DLD1 (cell line): ENCODE measurements at regions not wholly inside any gene's neighbourhood (a gene's known extent, or its start where the extent isn't known, plus 50 kb on each side); places are given as distances from the start of the nearest gene placed in this dataset.

Experiments used
- in situ Hi-C: cut with HindIII; loops from 2 replicates; pipeline ENCODE4 v1.10.0; 2017; ENCODE audit warnings: low sequenced_read_pairs

GRCh38 chr17:65446838-65447526, 114.5 kb downstream of the AXIN2 start:
- in situ Hi-C loops, result no loop called here

- in situ Hi-C loops, result no loop called here
Observed at GRCh38 chr17:65446043-65446442, 115.4 kb downstream of the AXIN2 start.

- in situ Hi-C loops, result no loop called here
Observed at GRCh38 chr17:65444049-65444448, 117.4 kb downstream of the AXIN2 start.

GRCh38 chr17:65442691-65443090, 118.8 kb downstream of the AXIN2 start:
- in situ Hi-C loops, result no loop called here

DNA sequence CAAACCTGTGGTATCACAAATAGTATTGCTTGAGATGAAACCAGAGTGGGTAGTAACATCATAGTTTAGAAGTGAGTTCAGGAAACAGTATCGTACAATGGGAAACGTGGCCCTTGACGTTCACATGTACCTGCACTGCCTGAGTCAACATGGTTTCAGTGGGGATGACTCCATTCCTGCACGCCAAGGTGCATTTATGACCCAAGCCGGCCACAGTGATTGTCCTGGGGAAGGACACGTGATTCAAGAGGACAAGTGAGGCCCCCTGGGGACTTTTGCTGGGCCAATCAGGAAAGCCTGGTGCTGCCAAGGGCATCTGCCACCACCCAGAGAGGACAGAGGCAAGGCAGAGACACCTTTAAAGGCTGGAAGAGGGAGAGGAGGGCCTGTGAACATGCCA, 119.2 kb downstream of the AXIN2 start:
- in situ Hi-C loops, result no loop called here

- in situ Hi-C loops, result no loop called here
Observed at GRCh38 chr17:65441053-65441605, 120.3 kb downstream of the AXIN2 start.

GRCh38 chr17:65438708-65439294, 122.6 kb downstream of the AXIN2 start:
- in situ Hi-C loops, result no loop called here

GRCh38 chr17:65438173-65438572, 123.3 kb downstream of the AXIN2 start:
- in situ Hi-C loops, result no loop called here

DNA sequence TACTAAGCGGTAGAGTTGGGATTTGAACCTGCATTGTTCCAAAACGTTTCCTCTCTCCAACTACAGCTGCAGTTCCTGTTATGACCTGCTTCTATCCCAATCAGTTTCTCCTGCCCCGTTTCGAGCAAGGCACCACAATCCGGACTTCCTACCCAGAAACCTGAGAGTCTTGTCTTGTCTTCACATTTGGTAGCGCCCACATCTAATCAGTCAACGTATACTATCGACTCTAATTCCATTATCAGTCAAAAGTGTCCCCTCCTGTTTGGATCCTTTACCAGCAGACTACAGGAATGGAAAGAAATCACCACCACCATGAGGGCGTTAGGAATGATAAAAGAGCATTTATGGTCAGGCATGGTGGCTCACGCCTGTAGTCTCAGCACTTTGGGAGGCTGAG, 124.6 kb downstream of the AXIN2 start:
- in situ Hi-C loops, result no loop called here

GRCh38 chr17:65434878-65435277, 126.6 kb downstream of the AXIN2 start:
- in situ Hi-C loops, result no loop called here

- in situ Hi-C loops, result no loop called here
Observed at GRCh38 chr17:65434251-65434650, 127.2 kb downstream of the AXIN2 start.

GRCh38 chr17:65433592-65433991, 127.9 kb downstream of the AXIN2 start:
- in situ Hi-C loops, result no loop called here

GRCh38 chr17:65433157-65433556, 128.3 kb downstream of the AXIN2 start:
- in situ Hi-C loops, result no loop called here

- in situ Hi-C loops, result no loop called here
Observed at GRCh38 chr17:65431116-65431515, 130.3 kb downstream of the AXIN2 start.

DNA sequence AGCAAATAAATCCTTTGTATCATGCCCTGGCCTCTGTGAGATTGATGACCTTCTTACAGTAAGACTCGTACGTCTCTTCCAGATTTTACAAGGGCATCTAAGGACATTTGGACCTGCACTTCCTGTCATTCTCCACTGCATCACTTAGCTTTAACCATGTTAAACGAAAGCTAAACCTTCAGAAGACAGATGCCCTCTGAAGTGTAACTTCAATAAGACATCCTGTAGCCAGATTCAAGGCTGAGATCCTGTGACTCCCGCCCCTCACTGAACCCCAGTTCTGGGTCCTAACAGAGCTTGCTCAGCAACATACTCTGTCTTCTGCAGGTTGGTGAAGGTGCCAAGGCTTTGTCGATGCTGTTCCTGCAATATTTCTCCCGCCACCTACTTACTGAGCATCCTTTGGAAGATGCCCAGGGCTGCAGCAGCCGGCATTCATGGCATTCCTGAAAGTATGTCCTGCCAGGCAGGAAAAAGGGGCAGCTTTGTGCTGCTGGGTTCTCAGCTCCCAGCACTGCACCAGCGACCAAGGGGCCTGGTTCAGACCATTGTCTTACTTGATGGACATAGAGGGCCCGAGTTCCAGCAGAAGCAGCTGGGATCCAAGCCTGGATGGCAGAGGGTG, 131.1 kb downstream of the AXIN2 start:
- in situ Hi-C loops, result no loop called here

- in situ Hi-C loops, result no loop called here
Observed at GRCh38 chr17:65423346-65424140, 137.9 kb downstream of the AXIN2 start.

DNA sequence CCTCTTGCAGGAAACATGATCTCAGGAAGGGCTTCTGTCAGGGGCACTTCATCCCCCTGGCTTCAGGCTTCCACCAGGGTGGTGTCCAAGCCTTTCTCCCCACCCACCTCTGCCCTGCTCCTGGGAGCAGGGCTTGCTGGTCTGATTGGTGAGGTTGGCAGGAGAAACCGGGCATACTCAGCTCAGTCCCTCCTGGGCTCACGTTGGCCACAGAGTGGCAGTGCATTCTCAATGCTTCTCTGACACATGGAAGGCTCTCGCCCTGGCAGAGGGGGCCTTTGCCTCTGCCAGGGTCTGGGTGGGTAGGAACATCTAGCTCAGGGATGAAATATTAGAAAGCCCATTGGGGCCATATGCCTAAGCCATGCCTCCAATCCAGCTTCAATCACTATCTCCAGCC, 142.8 kb downstream of the AXIN2 start:
- in situ Hi-C loops, result no loop called here

GRCh38 chr17:65417406-65418221, 143.8 kb downstream of the AXIN2 start:
- in situ Hi-C loops, result no loop called here

DNA sequence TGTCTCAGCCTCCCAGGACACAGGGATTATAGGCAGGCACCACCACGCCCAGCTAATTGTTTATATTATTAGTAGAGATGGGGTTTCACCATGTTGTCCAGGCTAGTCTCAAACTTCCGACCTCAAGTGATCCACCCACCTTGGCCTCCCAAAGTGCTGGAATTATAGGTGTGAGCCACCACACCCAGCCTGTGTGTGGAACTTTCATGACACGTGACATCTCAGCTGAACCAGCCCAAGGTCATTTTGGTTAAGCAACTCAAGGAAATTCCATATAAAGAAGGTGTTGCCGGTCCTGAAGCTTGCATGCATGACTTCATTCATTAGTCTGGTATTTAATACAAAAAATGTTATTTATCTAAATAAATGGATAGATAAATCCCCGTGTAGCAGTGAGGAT, 145.5 kb downstream of the AXIN2 start:
- in situ Hi-C loops, result no loop called here

DNA sequence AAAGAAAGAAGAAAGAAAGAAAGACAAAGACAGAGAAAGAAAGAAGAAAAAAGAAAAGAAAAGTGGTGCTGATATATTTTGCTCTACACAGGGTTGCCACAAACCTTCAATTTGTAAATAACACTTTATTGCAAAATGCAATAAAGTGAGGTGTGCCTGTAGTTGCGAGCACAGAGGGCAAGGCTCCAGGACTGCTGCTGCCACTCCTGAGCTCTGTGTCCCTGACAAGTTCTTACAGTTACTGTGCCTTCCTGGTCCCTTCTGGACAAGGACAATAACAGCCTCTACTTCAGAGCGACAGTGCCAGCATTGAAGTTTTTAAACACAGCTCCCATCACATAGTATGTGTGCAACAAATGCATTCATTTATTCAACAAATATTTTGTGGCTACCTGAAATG, 148.1 kb downstream of the AXIN2 start:
- in situ Hi-C loops, result no loop called here
